ENCODE measurements at regions not wholly inside any gene's neighbourhood (a gene's known extent, or its start where the extent isn't known, plus 50 kb on each side); places are given as distances from the start of the nearest gene placed in this dataset.

DNA sequence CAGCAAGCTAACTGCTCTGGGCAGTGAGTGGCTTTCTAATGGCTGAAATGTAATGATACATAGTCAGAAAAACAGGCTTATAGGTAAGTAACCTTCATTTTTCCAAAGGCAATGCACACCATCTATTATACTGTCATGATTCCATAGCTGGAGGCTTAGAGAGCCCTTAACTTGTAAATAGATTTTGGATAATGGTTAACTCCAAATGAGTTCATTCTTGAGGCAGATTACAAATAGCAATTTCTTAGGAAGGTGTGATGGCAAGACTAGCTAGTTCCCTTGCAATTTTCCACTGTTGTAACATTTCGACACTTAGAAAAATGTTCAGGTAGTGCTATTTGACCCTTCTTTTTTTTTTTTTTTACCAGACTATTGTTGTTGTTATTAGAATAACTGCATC lies 789.8 kb upstream of the PCDH9 start:
- Histone ChIP-seq H3K4me3 (ENCODE audit: low read depth, low read length) (no peak overlapping the region), H3K27me3 (ENCODE audit: control insufficient read depth, insufficient read depth, low read length) (no peaks in the 10 kb centered on the region), H3K36me3 (ENCODE audit: control insufficient read depth, insufficient read depth, low read length) (no peaks in the 10 kb centered on the region)
- ChIA-PET CTCF (no interaction called here), POLR2A (no interaction called here)
- no peak for DNase-seq (ENCODE audit: low read depth)
- TF ChIP-seq, protein P1, sequence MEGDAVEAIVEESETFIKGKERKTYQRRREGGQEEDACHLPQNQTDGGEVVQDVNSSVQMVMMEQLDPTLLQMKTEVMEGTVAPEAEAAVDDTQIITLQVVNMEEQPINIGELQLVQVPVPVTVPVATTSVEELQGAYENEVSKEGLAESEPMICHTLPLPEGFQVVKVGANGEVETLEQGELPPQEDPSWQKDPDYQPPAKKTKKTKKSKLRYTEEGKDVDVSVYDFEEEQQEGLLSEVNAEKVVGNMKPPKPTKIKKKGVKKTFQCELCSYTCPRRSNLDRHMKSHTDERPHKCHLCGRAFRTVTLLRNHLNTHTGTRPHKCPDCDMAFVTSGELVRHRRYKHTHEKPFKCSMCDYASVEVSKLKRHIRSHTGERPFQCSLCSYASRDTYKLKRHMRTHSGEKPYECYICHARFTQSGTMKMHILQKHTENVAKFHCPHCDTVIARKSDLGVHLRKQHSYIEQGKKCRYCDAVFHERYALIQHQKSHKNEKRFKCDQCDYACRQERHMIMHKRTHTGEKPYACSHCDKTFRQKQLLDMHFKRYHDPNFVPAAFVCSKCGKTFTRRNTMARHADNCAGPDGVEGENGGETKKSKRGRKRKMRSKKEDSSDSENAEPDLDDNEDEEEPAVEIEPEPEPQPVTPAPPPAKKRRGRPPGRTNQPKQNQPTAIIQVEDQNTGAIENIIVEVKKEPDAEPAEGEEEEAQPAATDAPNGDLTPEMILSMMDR (IDR thresholded peaks at IDR 0.05; ENCODE audit: insufficient read depth, low read depth, low read length), result no peak

DNA sequence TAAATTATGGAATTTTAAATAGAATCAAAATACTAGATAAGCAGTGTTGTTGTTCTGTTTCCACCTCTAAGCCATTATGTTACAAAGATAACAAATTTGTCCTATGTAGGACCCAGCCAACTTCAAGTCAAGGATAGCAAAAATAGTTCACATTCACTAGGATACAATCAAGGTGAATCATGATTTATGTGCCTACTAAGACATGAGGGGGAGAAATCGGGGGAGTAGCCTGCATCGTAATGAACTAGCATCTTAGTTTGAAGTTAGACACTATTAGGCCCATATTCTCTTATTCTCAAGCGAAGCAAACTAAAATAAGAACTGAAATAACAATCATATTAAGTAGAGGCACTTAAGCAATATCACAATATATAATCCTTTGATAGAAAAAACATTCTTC lies 779.4 kb upstream of the PCDH9 start:
- CTCF ChIA-PET, result no interaction called here
- no peak for DNase-seq (ENCODE audit: low read depth)
- TF ChIP-seq, protein P1 (IDR thresholded peaks at IDR 0.05; ENCODE audit: insufficient read depth, low read depth, low read length), result no peak
- Histone ChIP-seq H3K4me3 (ENCODE audit: low read depth, low read length) (no peak overlapping the region), H3K36me3 (ENCODE audit: control insufficient read depth, insufficient read depth, low read length) (no peaks in the 10 kb centered on the region), H3K27me3 (ENCODE audit: control insufficient read depth, insufficient read depth, low read length) (no peaks in the 10 kb centered on the region)
- POLR2A ChIA-PET, result no interaction called here

DNA sequence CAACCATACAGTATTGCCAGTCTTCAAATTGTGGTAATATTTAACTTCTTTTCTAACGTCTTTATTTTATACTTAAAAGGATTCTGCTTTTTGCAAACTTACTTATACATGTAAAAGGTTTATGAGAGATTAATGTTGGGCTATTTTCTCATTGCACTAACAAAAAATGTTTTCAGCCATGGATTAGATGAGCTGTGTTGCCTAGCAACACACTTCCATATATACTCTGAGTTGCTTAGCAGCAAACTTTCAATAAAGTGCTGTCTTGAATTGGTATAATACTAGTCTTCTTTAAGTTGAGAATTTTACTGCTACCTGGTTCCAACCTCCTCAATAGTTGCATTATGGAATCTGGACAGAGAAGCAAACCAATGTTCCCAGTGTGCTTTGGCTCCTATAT lies 777.4 kb upstream of the PCDH9 start:
- TF ChIP-seq, protein P1 (IDR thresholded peaks at IDR 0.05; ENCODE audit: insufficient read depth, low read depth, low read length), result no peak
- POLR2A ChIA-PET, result no interaction called here
- CTCF ChIA-PET, result no interaction called here
- no peak overlapping the region for H3K4me3 ChIP-seq (ENCODE audit: low read depth, low read length)
- H3K36me3 ChIP-seq (ENCODE audit: control insufficient read depth, insufficient read depth, low read length), result no peaks in the 10 kb centered on the region
- no peaks in the 10 kb centered on the region for H3K27me3 ChIP-seq (ENCODE audit: control insufficient read depth, insufficient read depth, low read length)
- DNase-seq (ENCODE audit: low read depth), result no peak

DNA sequence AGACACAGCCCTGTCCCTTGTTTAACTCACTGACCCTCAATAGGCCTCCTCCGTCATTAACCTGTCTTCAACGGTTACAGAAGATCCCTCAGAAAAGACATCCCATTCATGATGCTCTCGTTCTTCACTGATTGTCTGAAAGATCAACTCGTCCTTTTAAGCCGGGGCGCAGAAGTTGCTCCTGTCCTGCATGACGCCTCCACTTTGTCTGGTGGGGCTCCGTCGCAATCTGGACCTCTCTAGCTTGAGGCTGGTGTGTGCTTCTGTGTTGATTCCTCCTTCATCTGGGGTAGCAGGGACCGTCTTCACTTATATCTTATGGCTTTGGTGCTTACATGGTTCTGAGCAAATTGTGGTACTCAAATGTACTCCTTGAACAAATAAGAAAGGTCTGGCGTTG lies 766.0 kb upstream of the PCDH9 start:
- Histone ChIP-seq H3K36me3 (ENCODE audit: control insufficient read depth, insufficient read depth, low read length) (no peaks in the 10 kb centered on the region), H3K4me3 (ENCODE audit: low read depth, low read length) (no peak overlapping the region), H3K27me3 (ENCODE audit: control insufficient read depth, insufficient read depth, low read length) (no peaks in the 10 kb centered on the region)
- TF ChIP-seq, protein P1 (IDR thresholded peaks at IDR 0.05; ENCODE audit: insufficient read depth, low read depth, low read length), result no peak
- DNase-seq (ENCODE audit: low read depth), result no peak
- ChIA-PET CTCF (no interaction called here), POLR2A (no interaction called here)

DNA sequence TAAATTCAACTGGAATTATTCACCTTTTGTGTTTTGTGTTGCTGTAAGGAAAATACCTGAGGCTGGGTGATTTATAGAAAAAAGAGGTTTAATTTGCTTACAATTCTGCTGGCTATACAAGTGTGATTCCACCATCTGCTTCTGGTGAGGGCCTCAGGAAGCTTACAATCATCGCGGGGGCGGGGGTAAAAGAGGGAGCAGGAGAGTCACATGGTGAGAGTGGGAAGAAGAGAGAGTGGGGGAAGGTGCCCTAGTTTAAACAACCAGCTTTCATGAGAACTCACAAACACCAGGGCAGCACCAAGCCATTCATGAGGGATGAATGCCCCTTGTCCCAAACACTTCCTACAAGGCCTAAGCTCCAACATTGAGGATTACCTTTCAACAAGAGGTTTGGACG lies 760.7 kb upstream of the PCDH9 start:
- no peak overlapping the region for H3K4me3 ChIP-seq (ENCODE audit: low read depth, low read length)
- TF ChIP-seq, protein P1 (IDR thresholded peaks at IDR 0.05; ENCODE audit: insufficient read depth, low read depth, low read length), result no peak
- H3K27me3 ChIP-seq (ENCODE audit: control insufficient read depth, insufficient read depth, low read length), result no peaks in the 10 kb centered on the region
- no peak for DNase-seq (ENCODE audit: low read depth)
- ChIA-PET CTCF (no interaction called here), POLR2A (no interaction called here)
- no peaks in the 10 kb centered on the region for H3K36me3 ChIP-seq (ENCODE audit: control insufficient read depth, insufficient read depth, low read length)

Data from BJ (cell line).